Mucosa of gallbladder (tissue), 1 donor: ENCODE measurements at regions not wholly inside any gene's neighbourhood (a gene's known extent, or its start where the extent isn't known, plus 50 kb on each side); places are given as distances from the start of the nearest gene placed in this dataset.

Experiments used
- DNase-seq: peaks from one replicate; pipeline ENCODE4 v3.0.0-alpha.2; 2020; ENCODE audit warnings: low spot score
- donor health status: DM: no; HTN: no; CAD: no.

- no peak for DNase-seq
These were observed 334.4 kb upstream of the SALL3 start for GRCh38 chr18:78645216-78645615.

DNA sequence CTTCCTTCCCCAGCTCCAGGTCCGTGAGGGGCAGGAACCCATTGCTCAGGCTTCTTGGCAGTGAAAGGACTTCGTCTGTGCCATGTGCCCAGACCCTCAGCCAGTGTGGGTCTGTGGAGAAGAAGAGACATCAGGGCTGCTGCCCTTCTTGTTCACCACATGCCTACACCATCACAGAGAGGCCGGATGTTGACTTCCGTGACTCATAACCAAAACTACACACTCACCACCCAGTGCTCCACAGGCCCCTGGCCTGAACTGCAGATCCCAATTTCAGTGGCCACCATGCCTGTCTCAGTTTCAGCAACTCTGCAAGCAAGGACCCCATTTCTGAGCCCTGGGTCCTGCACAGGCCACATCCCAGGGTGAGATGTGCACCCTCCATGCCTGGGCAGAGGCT is 332.6 kb upstream of the SALL3 start:
- DNase-seq: no peak

DNA sequence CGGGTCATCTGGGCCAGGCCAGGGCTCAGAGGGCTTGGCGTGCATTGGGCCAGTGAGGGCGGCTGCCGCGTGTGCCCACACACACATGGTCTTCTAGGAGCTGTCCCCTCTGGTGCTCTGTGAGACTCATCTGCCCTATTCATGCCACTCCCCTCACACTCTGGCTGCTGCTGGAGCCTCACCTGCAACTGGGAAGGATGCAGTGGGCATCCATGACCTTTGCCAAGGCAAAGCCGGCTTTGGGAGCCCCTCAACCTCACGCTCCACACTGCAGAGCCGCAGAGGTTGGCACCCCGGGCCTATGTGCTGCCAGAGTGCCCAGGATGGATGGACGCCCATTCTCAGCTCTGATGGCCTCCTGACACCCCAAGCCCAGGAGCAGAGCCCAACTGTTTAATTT is 330.2 kb upstream of the SALL3 start:
- no peak for DNase-seq

DNA sequence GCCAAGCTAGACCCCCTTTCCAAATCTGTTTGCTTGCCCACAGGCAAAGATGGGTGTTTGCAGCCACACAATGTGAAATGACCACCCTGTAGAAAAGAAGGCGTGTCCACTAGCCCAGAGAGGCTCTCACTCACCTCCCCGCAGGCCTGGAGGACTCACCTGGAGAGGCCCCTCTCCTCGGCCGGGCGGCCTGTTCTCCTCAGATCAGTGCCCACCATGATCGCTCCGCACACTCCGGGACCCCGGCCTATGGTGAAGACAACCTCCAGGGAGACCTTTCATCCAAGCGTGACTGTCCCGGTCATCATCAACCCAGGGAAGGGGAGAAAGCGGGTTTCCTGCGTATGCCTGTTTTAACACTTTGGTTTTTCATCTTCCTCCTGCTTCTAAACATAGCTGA is 328.7 kb upstream of the SALL3 start:
- DNase-seq: no peak

DNA sequence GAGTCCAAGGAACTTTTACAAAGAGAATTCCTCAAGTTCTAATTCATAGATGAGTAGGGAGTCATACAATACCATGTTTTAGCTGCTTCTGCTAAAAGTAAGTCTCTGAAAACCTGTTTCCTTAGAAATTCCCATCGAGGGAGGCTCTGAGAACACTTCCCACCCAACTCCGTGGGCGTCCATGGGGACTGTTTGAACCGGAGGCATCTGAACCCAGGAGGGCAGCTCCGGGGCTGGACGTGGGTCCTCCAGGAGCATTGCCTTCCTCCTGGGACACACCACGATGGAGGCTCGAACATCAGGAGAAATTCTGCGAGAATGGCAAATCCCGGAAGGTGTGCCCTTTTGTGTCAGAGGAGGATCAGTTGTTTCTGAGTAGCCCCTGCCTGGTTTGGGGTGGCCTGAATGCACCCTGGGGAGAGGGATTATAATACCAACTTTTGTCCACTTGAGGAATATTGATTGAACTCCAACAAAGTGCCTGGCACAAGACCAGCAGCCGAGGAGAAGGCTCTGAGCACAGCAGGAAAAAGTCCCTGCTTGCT is 327.5 kb upstream of the SALL3 start:
- DNase-seq: no peak

DNA sequence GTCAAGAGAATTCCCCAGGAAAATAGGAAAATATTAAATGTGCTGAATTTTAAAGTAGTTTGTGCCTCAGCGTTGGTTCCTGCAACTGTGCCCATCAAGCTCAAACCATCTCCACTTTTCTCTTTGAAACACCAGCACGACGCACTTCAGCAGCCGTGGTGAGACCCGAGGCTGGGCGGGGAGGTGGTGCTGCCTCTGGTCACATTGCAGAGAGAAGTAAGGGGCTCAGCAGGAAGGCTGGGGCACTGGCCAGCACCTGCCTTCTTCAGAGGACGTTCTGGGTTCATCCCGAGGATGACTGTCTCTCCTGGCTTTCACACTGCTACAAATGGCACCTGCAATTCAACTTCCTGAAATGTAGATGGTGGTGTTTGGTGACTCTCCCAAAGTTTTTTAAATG is 323.7 kb upstream of the SALL3 start:
- no peak for DNase-seq

GRCh38 chr18:78656346-78656925 is 323.2 kb upstream of the SALL3 start:
- no peak for DNase-seq

- DNase-seq: no peak
These were observed 321.1 kb upstream of the SALL3 start for GRCh38 chr18:78658531-78658930.

DNA sequence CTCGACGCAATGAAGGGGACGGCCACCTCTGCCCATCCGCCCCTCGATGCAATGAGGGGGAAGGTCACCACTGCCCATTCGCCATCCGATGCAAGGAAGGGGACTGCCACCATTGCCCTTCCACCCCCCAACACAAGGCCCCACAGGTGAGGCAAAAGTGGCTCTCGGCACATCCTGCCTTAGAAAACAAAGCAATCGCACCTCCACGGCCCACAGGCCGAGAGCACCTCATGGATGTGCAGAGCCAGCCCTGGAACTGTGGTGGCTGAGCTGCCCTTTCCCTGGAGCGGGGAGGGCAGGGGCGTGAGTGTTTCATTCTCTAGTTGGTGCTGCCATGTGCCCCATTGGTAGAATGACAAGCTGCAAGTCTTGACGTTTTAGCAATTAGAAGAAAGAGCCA is 320.6 kb upstream of the SALL3 start:
- DNase-seq: no peak

DNA sequence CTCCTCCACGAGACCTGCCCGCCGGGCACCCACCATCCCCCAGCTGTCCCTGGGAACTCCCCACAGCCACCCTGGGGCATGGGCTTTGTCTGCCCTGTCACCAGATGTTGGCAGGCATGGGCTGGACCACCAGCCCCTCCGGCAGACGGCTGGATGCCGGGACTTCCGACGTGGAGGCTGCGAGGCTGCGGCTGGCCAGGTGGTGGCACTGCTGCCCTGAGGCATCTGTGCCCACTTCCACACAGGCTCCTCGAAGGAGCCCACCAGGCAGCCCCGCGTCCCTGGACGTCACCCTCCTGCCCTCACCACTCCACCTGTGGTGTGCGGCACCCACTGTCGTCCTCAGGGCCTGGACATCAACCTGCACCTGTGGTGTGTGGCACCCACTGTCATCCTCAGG is 319.9 kb upstream of the SALL3 start:
- DNase-seq: no peak

DNA sequence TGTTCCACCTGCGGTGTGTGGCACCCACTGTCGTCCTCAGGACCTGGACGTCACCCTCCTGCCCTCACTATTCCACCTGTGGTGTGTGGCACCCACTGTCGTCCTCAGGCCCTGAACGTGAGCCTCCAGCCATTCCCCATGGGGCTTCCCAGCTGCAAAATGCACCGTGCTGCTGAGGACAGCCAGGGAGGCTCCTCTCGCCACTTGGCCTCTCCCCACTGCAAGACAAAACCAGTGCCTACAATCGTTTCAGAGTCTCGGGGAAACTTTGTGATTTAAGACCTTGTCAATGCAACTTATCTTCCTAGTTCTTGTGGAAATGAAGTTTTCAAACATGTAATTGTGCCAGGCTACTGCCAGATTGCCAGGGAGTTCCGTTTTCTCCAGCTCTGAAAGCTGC is 319.3 kb upstream of the SALL3 start:
- no peak for DNase-seq

GRCh38 chr18:78661316-78661715 is 318.3 kb upstream of the SALL3 start:
- no peak for DNase-seq

GRCh38 chr18:78662879-78663278 is 316.7 kb upstream of the SALL3 start:
- no peak for DNase-seq

GRCh38 chr18:78664048-78664447 is 315.6 kb upstream of the SALL3 start:
- no peak for DNase-seq

DNA sequence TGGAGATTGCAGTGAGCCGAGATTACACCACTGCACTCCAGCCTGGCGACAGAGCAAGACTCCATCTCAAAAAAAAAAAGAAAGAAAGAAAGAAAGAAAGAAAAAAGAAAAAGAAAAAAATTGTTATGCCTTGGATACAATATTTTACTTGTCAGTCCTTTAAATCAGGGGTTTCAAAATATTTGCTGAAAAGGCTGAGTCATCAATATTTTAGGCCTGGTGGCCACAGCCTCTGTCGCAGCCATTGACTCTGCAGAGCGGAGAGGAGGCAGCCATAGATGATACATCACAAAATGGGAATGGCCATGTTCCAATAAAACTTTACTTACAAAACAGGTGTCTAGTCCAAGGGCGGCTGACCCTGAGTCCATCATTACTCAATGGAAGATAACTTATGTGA is 314.8 kb upstream of the SALL3 start:
- DNase-seq: no peak

DNA sequence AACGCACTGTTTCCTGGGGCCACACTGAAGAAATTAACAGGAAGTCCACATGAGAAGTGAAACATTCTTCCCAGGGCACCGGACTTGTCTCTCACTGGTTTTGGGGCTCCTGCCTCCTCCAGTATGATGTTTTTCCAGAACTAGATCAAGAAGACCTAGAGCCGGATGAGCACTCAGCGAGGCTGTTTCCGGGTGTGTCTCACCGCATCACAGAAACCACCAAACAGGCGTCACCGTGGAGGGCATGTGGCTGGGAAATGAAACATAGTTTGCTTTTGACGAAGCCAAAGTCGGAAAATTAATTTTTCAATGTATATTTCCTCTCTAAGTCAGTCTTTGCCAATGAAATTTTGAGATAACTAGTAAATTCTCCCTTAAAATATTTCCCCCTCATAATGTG is 314.0 kb upstream of the SALL3 start:
- DNase-seq: no peak

DNA sequence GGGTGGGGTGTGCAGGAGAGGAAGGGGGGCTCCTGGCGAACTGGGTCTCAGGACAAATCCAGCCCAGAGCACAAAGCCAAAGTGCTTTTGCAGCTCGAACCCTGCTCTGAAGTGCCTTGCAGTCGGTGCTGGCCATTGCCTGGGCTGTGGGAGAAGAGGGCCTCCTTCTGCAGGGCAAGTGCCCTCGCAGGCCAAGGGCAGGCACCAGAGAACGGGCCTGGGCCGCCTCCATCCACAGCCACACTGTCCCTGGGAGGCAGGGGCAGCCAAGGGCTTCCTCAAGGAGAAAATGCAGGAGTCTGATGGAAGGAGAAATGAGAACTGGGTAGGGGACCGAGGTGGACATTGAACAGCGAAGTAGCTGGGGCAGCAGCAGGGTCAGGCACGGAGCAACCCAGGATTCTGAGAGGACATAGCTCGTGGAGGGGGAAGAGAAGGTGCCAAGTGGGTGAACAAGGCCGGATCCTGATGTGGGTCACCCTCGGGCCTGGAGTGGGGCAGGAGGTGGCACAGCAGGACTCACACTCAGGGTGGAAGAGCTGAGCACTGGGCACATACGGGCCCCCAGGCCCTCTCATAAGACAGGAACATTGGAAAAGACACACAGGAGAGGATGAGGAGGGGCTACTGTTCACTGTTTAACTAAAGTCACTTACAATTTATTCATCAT is 312.8 kb upstream of the SALL3 start:
- DNase-seq: no peak

- no peak for DNase-seq
These were observed 308.7 kb upstream of the SALL3 start for GRCh38 chr18:78670778-78671391.

GRCh38 chr18:78671551-78671950 is 308.1 kb upstream of the SALL3 start:
- DNase-seq: no peak

GRCh38 chr18:78672862-78673446 is 306.7 kb upstream of the SALL3 start:
- no peak for DNase-seq

GRCh38 chr18:78673516-78674321 is 305.9 kb upstream of the SALL3 start:
- no peak for DNase-seq

DNA sequence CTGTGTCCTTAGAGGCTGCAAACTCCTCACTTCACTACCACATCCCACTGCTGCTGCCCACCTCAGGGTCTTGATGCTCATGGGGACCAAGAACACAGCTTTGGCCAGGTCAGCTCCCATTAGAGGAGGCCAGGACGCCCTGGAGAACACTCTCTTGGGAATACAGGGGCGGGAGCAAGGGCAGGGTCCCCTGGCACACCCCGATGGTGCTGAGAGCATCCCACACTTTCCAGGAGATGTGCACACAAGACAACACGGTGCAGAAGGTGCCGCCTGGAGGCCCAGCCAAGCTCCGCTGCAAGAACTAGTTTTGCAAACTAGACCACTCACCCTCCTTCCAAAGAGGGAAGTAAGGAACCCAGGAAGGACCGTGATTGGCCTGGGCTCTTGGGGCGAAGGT is 304.4 kb upstream of the SALL3 start:
- no peak for DNase-seq
